HL-60 (cell line): ENCODE measurements at regions not wholly inside any gene's neighbourhood (a gene's known extent, or its start where the extent isn't known, plus 50 kb on each side); places are given as distances from the start of the nearest gene placed in this dataset.

ENCODE experiments used
- DNase-seq, 2 experiments: peaks; one replicate each; pipeline ENCODE4 v3.0.0-alpha.2; 2010 to 2020; ENCODE audit warnings: low read depth in 1 of 2, low spot score in 1 of 2
- H3K27ac ChIP-seq: fragments of 250-450 bp; sonication (Bioruptor Pico); replicated peaks from 2 replicates; pipeline ENCODE4 v1.5.1; 2020; ENCODE audit warnings: mild to moderate bottlenecking, moderate library complexity
- H3K27me3 ChIP-seq: fragments of 250-450 bp; sonication (Bioruptor Pico); 2 replicates; pipeline ENCODE4 v1.5.1; 2021; ENCODE audit warnings: mild to moderate bottlenecking, moderate library complexity; ENCODE audit not compliant: insufficient read depth, poor library complexity, severe bottlenecking
- H3K4me3 ChIP-seq: replicated peaks from 2 replicates; pipeline ENCODE4 v1.5.1; 2011; ENCODE audit warnings: mild to moderate bottlenecking, control low read depth, low read length; ENCODE audit not compliant: insufficient read depth
- GABPA ChIP-seq: IDR thresholded peaks from 2 replicates; pipeline ENCODE4 v1.6.1; 2012; ENCODE audit warnings: low read depth
- POLR2AphosphoS5 ChIP-seq: IDR thresholded peaks from 2 replicates; pipeline ENCODE4 v1.6.1; 2012; ENCODE audit warnings: low read depth
- SPI1 ChIP-seq: IDR thresholded peaks from 2 replicates; pipeline ENCODE4 v1.6.1; 2012; ENCODE audit warnings: low read depth, mild to moderate bottlenecking, borderline replicate concordance
- TF ChIP-seq, protein P1 (sequence below): IDR thresholded peaks from one replicate; pipeline ENCODE4 v1.5.1; 2011; ENCODE audit warnings: low read length, control low read depth, inconsistent platforms; ENCODE audit not compliant: insufficient read depth
- TF ChIP-seq, protein P2 (sequence below): IDR thresholded peaks from 2 replicates; pipeline ENCODE4 v1.6.1; 2012; ENCODE audit warnings: low read depth; ENCODE audit not compliant: insufficient replicate concordance

DNA sequence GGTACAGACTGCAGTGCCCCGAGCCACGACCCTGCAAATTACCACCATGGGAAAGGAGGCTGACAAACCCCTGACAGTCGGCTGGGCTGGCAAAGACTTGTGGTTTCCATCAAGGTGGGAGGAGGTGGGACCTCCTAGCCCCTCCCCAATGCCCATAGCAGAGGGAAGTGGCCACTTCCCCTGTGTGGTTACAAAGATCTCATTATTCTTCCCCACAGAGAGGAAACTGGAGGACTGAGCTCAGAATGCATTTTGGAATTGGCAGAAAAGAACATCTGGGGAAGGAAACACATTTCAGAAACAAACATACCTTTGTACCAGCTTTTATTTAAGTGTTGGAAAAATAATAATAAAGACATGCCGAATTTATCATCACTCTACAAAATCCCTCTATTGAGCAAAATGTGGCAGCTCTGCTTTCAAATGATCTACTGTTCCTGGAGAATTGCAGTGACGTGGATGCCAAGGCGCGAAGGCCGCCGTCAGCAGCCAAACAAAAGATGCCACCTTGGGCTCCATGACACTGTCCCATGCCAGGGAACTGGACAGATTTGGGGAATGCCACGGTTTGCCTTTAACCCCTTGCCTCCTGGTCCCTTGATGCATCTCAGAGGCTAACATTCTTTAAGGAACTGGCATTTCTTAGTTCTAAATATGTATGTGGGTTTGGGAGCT is 169.6 kb downstream of the CRYBB2 start:
- peak in 1 of 2 experiments; percentile 88 for DNase-seq
- TF ChIP-seq GABPA: no peak
- TF ChIP-seq SPI1: peak; percentile 100
- TF ChIP-seq POLR2AphosphoS5: peak; percentile 76
- TF ChIP-seq, protein P1, sequence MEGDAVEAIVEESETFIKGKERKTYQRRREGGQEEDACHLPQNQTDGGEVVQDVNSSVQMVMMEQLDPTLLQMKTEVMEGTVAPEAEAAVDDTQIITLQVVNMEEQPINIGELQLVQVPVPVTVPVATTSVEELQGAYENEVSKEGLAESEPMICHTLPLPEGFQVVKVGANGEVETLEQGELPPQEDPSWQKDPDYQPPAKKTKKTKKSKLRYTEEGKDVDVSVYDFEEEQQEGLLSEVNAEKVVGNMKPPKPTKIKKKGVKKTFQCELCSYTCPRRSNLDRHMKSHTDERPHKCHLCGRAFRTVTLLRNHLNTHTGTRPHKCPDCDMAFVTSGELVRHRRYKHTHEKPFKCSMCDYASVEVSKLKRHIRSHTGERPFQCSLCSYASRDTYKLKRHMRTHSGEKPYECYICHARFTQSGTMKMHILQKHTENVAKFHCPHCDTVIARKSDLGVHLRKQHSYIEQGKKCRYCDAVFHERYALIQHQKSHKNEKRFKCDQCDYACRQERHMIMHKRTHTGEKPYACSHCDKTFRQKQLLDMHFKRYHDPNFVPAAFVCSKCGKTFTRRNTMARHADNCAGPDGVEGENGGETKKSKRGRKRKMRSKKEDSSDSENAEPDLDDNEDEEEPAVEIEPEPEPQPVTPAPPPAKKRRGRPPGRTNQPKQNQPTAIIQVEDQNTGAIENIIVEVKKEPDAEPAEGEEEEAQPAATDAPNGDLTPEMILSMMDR: no peak
- Histone ChIP-seq H3K27ac (no peak overlapping the region), H3K4me3 (no peak overlapping the region), H3K27me3 (no peaks in the 10 kb centered on the region)

DNA sequence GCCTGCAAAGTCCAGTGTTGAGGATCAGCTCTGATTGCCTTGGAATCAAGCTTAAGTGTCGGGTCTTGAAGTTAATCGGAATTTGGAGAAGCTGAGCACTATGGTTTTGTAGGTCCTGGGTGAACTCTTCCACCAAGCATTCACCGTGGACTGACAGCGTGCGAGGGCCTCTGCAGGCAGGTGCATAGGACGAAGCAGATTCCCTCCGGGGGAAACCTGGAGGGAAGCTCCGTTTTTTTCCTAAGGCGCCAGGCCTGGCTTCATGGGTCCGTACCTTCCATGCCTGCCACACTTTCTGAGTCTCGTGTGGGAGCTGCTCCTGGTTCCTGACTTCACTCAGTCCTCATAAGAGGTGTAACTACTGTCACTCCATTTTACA is 170.1 kb downstream of the CRYBB2 start:
- Histone ChIP-seq H3K27me3 (no peaks in the 10 kb centered on the region), H3K27ac (no peak overlapping the region), H3K4me3 (no peak overlapping the region)
- no peak for TF ChIP-seq GABPA
- TF ChIP-seq, protein P1: no peak
- TF ChIP-seq SPI1: no peak
- TF ChIP-seq POLR2AphosphoS5: no peak
- TF ChIP-seq, protein P2, sequence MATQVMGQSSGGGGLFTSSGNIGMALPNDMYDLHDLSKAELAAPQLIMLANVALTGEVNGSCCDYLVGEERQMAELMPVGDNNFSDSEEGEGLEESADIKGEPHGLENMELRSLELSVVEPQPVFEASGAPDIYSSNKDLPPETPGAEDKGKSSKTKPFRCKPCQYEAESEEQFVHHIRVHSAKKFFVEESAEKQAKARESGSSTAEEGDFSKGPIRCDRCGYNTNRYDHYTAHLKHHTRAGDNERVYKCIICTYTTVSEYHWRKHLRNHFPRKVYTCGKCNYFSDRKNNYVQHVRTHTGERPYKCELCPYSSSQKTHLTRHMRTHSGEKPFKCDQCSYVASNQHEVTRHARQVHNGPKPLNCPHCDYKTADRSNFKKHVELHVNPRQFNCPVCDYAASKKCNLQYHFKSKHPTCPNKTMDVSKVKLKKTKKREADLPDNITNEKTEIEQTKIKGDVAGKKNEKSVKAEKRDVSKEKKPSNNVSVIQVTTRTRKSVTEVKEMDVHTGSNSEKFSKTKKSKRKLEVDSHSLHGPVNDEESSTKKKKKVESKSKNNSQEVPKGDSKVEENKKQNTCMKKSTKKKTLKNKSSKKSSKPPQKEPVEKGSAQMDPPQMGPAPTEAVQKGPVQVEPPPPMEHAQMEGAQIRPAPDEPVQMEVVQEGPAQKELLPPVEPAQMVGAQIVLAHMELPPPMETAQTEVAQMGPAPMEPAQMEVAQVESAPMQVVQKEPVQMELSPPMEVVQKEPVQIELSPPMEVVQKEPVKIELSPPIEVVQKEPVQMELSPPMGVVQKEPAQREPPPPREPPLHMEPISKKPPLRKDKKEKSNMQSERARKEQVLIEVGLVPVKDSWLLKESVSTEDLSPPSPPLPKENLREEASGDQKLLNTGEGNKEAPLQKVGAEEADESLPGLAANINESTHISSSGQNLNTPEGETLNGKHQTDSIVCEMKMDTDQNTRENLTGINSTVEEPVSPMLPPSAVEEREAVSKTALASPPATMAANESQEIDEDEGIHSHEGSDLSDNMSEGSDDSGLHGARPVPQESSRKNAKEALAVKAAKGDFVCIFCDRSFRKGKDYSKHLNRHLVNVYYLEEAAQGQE: no peak
- no peak for DNase-seq

DNA sequence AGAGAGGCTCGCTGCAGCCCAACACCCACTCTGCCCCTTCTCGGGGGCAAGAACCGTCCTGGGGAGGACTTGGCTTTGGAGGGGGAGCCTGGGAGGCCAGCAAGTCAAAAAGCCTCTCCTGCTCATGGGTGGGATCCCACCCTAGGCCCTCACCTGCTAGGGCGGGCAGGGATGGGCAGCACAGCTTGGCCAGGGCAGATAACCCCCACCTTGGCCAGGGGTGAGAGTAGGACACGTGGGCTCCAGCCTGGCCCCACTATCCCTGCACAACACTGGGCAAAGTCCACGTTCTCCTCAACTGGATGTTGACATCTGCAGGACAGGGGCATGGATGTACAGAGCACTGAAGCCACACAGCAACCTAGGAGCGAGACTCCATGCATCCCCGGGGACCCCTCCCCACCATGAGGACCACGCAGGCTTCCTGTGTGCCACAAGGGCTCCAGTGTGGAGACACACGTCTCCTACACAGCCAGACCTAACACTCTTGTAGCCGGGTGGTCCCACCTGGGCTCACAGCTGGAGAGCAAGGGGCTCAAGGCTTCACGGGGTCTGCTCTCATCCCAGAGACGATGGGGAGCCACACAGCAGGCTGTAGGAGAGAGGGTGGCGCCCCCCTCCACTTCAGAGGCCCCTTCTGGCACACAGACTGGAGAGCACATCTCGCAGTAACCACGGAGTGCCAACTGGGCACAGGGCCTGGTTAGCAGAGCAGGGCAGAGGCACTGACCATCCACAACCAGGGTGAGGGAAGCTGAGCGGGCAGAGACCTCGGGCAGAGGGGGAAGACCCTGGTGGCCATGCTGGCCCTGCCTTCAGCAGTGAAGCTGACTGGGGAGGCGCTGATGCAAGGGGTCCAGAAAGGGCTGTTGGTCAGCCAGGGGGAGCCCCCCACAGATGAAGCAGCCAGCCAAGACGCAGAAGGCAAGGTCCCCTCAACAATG is 171.1 kb downstream of the CRYBB2 start:
- no peak overlapping the region for H3K27ac ChIP-seq
- DNase-seq: no peak
- no peaks in the 10 kb centered on the region for H3K27me3 ChIP-seq
- no peak overlapping the region for H3K4me3 ChIP-seq
- TF ChIP-seq POLR2AphosphoS5: no peak
- no peak for TF ChIP-seq GABPA
- TF ChIP-seq, protein P2: no peak
- TF ChIP-seq, protein P1: no peak
- TF ChIP-seq SPI1: no peak
